Heart right ventricle (tissue), 16 donors: ENCODE measurements at regions not wholly inside any gene's neighbourhood (a gene's known extent, or its start where the extent isn't known, plus 50 kb on each side); places are given as distances from the start of the nearest gene placed in this dataset.
"Not testable (repeated sequence)": the region's sequence is repeated elsewhere in the genome, so short reads cannot be mapped to it uniquely, and the experiment has no call there.

Experiments used
- ATAC-seq, 8 donors: fragments of 200-7000 bp; cut with Tn5 transposase; one replicate each; pipeline ENCODE4 v1.9.1; 2020; ENCODE audit warnings: mild to moderate bottlenecking in 8 of 8, moderate library complexity in 8 of 8, moderate number of reproducible peaks in 1 of 8
- DNase-seq, 2 donors: peaks; one replicate each; pipeline ENCODE4 v3.0.0-alpha.2; 2020
- H3K27ac ChIP-seq, 10 donors: fragments of 200-600 bp; sonication (generic) in 2 of 10; one replicate each; pipeline versions ENCODE4 v1.5.0 to v1.8.0; 2020 to 2022; ENCODE audit warnings: mild to moderate bottlenecking in 3 of 10
- H3K27me3 ChIP-seq, 7 donors: fragments of 200-600 bp; one replicate each; pipeline ENCODE4 v1.8.0; 2021 to 2022; ENCODE audit warnings: mild to moderate bottlenecking in 2 of 7
- H3K36me3 ChIP-seq, 9 donors: fragments of 200-600 bp; sonication (generic) in 1 of 9; one replicate each; pipeline versions ENCODE4 v1.5.0 to v1.8.0; 2020 to 2022; ENCODE audit warnings: mild to moderate bottlenecking in 2 of 9
- H3K4me1 ChIP-seq, 9 donors: fragments of 200-600 bp; sonication (generic) in 1 of 9; one replicate each; pipeline versions ENCODE4 v1.5.0 to v1.8.0; 2020 to 2022; ENCODE audit warnings: mild to moderate bottlenecking in 4 of 9
- H3K4me3 ChIP-seq, 10 donors: fragments of 200-600 bp; sonication (generic) in 2 of 10; one replicate each; pipeline versions ENCODE4 v1.5.0 to v1.8.0; 2020 to 2022; ENCODE audit warnings: mild to moderate bottlenecking in 7 of 10, moderate library complexity in 2 of 10
- H3K9me3 ChIP-seq, 11 donors: fragments of 200-600 bp in 10 of 11; sonication (generic) in 2 of 11; one replicate each; pipeline versions ENCODE4 v1.5.0 to v1.8.0; 2013 to 2022; ENCODE audit warnings: mild to moderate bottlenecking in 2 of 11, control low read depth in 1 of 11, moderate library complexity in 1 of 11
- CTCF ChIP-seq, 9 donors: fragments of 200-600 bp; sonication (generic) in 2 of 9; IDR thresholded peaks; one replicate each; pipeline versions ENCODE4 v1.5.0 to v1.8.0; 2021 to 2022; ENCODE audit warnings: antibody characterized with exemption in 9 of 9, mild to moderate bottlenecking in 5 of 9, moderate library complexity in 1 of 9
- WGBS, 2 donors: extraction: QIAGEN DNeasy Blood & Tissue Kit; methylation state at CpG; one replicate each; pipeline ENCODE4 v1.1.7; 2013; ENCODE audit warnings: inconsistent platforms in 1 of 2; 5-methylcytosine and 5-hydroxymethylcytosine counted together
- intact Hi-C, 10 donors: fragments of 100-400 bp; cut with DNase I; formaldehyde crosslinking; loops; one replicate each; pipeline versions ENCODE4 v1.11.1 to v1.14.2; 2022
- donor health status: Arrhythmogenic right ventricular cardiomyopathy.
- donor health status: ischemic (EF 13 %, LVEDD 7.1; RV severe dilation, severe dysfunction).
- donor health status: healthy with polysubstance abuse.
- donor health status: DM: no; HTN: yes; CAD: no.
- donor health status: DM: no; HTN: no; CAD: no.
- donor health status: ischemic (EF 25% LVEDD 6.9; RV normal size, moderate dysfunction).
- donor health status: ischemic (EF 25% LVEDD 5.7; RV mildly dilated, moderate dysfunction).
- donor health status: healthy.
- donor health status: DM: yes; HTN: yes; CAD: no.
- donor health status: Ischemic cardiomyopathy.
- donor health status: ischemic (EF 35%, LVEDD 5.7; RV mildly dilated, moderate dysfunction).
- donor health status: nonischemic (EF 11% LVEDD 7.7; RV severe dilation, severe dysfunction).
- donor health status: DM: yes; HTN: yes; CAD: no.
- donor health status: PGD.
- donor health status: ischemic (EF 29% LVEDD 5.4; RV normal size, mild dysfunction).
- donor health status: nonischemic (EF 23%, LVEDD 6.1; RV moderate dilation, normal function).

DNA sequence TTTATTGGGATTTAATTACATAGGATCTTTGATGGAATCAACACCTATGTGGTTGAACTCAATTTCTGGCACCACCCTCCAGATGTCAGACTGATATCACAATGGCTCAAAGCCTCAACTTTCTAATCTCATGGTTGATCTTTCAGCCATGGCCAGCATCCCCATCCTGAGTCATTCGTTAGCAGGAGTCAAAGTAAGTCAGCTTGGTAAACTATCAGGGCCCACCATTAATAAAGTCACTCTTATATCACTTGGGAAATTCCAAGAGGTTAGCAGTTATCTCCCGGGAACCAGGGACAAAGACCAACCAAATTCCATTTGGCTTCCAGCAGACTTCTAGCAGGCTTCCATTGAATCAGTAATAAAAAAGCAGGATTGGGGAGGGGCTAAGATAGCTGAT, 50.7 kb upstream of the TNFSF4 start:
- Histone ChIP-seq H3K27me3 (no peaks in the 10 kb centered on the region), H3K4me1 (peaks cover 0 to 6% (median 0%) of the 10 kb centered on the region in 9 donors), H3K4me3 (no peak overlapping the region), H3K9me3 (peaks cover 0 to 27% (median 15%) of the 10 kb centered on the region in 11 donors), H3K27ac (no peak overlapping the region), H3K36me3 (no peaks in the 10 kb centered on the region)
- TF ChIP-seq CTCF (IDR thresholded peaks at IDR 0.05), result no peak
- DNase-seq (no peak), ATAC-seq (no peak)
- WGBS, 2 donors, result 77 to 82% methylated on average over 2 of the region's 2 CpGs
- intact Hi-C loops, result loop anchor here in 4 of 10 donors (10.0 kb wide), 2 partner anchors 147 to 157 kb away; no protein-coding TSS in a partner anchor

- DNase-seq, result no peak
- no peaks in the 10 kb centered on the region for H3K27me3 ChIP-seq
- intact Hi-C loops, result loop anchor here in 4 of 10 donors (10.0 kb wide), 2 partner anchors 146 to 156 kb away; no protein-coding TSS in a partner anchor
- H3K4me3 ChIP-seq, result no peak overlapping the region
- peaks cover 0 to 6% (median 0%) of the 10 kb centered on the region in 9 donors for H3K4me1 ChIP-seq
- H3K36me3 ChIP-seq, result no peaks in the 10 kb centered on the region
- TF ChIP-seq CTCF (IDR thresholded peaks at IDR 0.05), result no peak
- peaks cover 0 to 27% (median 15%) of the 10 kb centered on the region in 11 donors for H3K9me3 ChIP-seq
- WGBS, 2 donors, result 75 to 82% methylated on average over 5 of the region's 5 CpGs
- no peak overlapping the region for H3K27ac ChIP-seq
- ATAC-seq, result no peak
These were observed 51.5 kb upstream of the TNFSF4 start for GRCh38 chr1:173258479-173259264.

DNA sequence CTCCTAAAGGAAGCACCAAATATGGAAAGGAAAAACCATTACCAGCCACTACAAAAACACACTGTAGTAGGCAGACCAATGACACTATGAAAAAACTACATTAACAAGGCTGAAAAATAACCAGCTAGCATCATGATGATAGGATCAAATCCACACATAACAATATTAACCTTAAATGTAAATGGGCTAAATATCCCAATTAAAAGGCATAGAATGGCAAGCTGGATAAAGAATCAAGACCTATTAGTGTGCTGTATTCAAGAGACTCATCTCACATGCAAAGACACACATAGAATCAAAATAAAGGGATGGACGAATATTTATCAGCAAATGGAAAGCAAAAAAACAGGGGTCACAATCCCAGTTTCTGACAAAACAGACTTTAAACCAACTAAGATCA, 53.2 kb upstream of the TNFSF4 start:
- H3K36me3 ChIP-seq, H3K27ac ChIP-seq, H3K4me1 ChIP-seq, DNase-seq, ATAC-seq, H3K4me3 ChIP-seq, H3K27me3 ChIP-seq, intact Hi-C loops: not testable (repeated sequence)
- 90 to 92% methylated on average over 1 of the region's 1 CpG for whole genome bisulfite sequencing, 2 donors
- H3K9me3 ChIP-seq, result peaks cover 0 to 27% (median 15%) of the 10 kb centered on the region in 11 donors

DNA sequence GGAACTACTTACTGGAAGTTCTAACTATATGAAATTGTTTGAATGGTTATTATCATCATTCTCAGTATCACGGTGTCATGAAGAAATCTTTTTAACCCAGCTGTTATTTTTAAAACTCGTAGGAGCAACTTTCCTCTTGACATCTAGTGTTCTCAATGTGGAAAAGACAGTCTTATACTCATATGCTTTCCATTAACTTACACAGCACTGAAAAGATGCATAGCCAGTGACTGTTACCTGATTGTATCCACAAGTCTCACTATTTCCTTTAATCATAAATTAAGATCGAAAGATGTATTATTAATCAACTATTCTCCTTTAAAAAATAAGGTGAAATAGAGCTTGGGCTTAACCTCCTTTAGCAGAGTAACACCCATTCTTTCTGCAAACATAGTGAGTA, 59.7 kb upstream of the TNFSF4 start:
- Histone ChIP-seq H3K27me3 (no peaks in the 10 kb centered on the region), H3K4me1 (no peaks in the 10 kb centered on the region), H3K36me3 (no peaks in the 10 kb centered on the region), H3K4me3 (no peak overlapping the region), H3K27ac (no peak overlapping the region), H3K9me3 (peaks cover 0 to 4% (median 0%) of the 10 kb centered on the region in 11 donors)
- ATAC-seq (no peak), DNase-seq (no peak)
- TF ChIP-seq CTCF (IDR thresholded peaks at IDR 0.05), result no peak
- intact Hi-C loops, result no loop called here
- 58 to 61% methylated on average over 3 of the region's 3 CpGs for WGBS, 2 donors

GRCh38 chr1:173267453-173267945, 60.4 kb upstream of the TNFSF4 start:
- no peak overlapping the region for H3K27ac ChIP-seq
- no peak overlapping the region for H3K4me3 ChIP-seq
- H3K36me3 ChIP-seq, result no peaks in the 10 kb centered on the region
- no peaks in the 10 kb centered on the region for H3K4me1 ChIP-seq
- no peak for DNase-seq
- intact Hi-C loops, result no loop called here
- no peak for ATAC-seq
- no peak for TF ChIP-seq CTCF (IDR thresholded peaks at IDR 0.05)
- WGBS, 2 donors, result 79 to 88% methylated on average over 2 of the region's 2 CpGs
- no peaks in the 10 kb centered on the region for H3K27me3 ChIP-seq
- no peaks in the 10 kb centered on the region for H3K9me3 ChIP-seq
